ENCODE measurements at regions not wholly inside any gene's neighbourhood (a gene's known extent, or its start where the extent isn't known, plus 50 kb on each side); places are given as distances from the start of the nearest gene placed in this dataset.

- TF ChIP-seq POLR2A (IDR thresholded peaks at IDR 0.05) (no peak), CTCF (IDR thresholded peaks at IDR 0.05) (no peak)
- intact Hi-C loops (cut with DNase I; ENCODE audit: low total_unique reads), result no loop called here
- 56 to 61% methylated on average over 5 of the region's 5 CpGs for WGBS, 2 donors
- H3K4me3 ChIP-seq (ENCODE audit: low read depth, poor library complexity, severe bottlenecking), result no peak overlapping the region
- DNase-seq (ENCODE audit: low spot score in 2 of 2), result no peak
These were observed 183.1 kb upstream of the DDX18 start for GRCh38 chr2:117631152-117631945.

- DNase-seq (ENCODE audit: low spot score in 2 of 2), result no peak
- H3K4me3 ChIP-seq (ENCODE audit: low read depth, poor library complexity, severe bottlenecking), result no peak overlapping the region
- 26 to 38% methylated on average over 4 of the region's 4 CpGs for WGBS, 2 donors
- intact Hi-C loops (cut with DNase I; ENCODE audit: low total_unique reads), result no loop called here
- TF ChIP-seq CTCF (IDR thresholded peaks at IDR 0.05) (no peak), POLR2A (IDR thresholded peaks at IDR 0.05) (no peak)
These were observed 179.0 kb upstream of the DDX18 start for GRCh38 chr2:117635481-117635880.

GRCh38 chr2:117639401-117639800 lies 175.1 kb upstream of the DDX18 start:
- WGBS, 2 donors, result 73 to 74% methylated on average over 1 of the region's 1 CpG
- no peak for TF ChIP-seq POLR2A (IDR thresholded peaks at IDR 0.05)
- TF ChIP-seq CTCF (IDR thresholded peaks at IDR 0.05), result no peak

GRCh38 chr2:117644403-117644802 lies 170.1 kb upstream of the DDX18 start:
- TF ChIP-seq CTCF (IDR thresholded peaks at IDR 0.05) (no peak), POLR2A (IDR thresholded peaks at IDR 0.05) (no peak)
- DNase-seq (ENCODE audit: low spot score in 2 of 2), result no peak
- no peak overlapping the region for H3K4me3 ChIP-seq (ENCODE audit: low read depth, poor library complexity, severe bottlenecking)
- intact Hi-C loops (cut with DNase I; ENCODE audit: low total_unique reads), result no loop called here
- 65 to 71% methylated on average over 3 of the region's 3 CpGs for WGBS, 2 donors

More at GRCh38 chr2:117639401-117639800, 175.1 kb upstream of the DDX18 start:
- intact Hi-C loops (cut with DNase I; ENCODE audit: low total_unique reads), result no loop called here
- no peak for DNase-seq (ENCODE audit: low spot score in 2 of 2)
- no peak overlapping the region for H3K4me3 ChIP-seq (ENCODE audit: low read depth, poor library complexity, severe bottlenecking)

- DNase-seq (ENCODE audit: low spot score in 2 of 2), result no peak
- WGBS, 2 donors, result 70 to 82% methylated on average over 3 of the region's 3 CpGs
- intact Hi-C loops (cut with DNase I; ENCODE audit: low total_unique reads), result no loop called here
- TF ChIP-seq CTCF (IDR thresholded peaks at IDR 0.05) (no peak), POLR2A (IDR thresholded peaks at IDR 0.05) (no peak)
- H3K4me3 ChIP-seq (ENCODE audit: low read depth, poor library complexity, severe bottlenecking), result no peak overlapping the region
These were observed 169.0 kb upstream of the DDX18 start for GRCh38 chr2:117645458-117645857.

GRCh38 chr2:117646099-117646498 lies 168.4 kb upstream of the DDX18 start:
- H3K4me3 ChIP-seq (ENCODE audit: low read depth, poor library complexity, severe bottlenecking), result no peak overlapping the region
- DNase-seq (ENCODE audit: low spot score in 2 of 2), result no peak
- WGBS, 2 donors, result 51 to 69% methylated on average over 1 of the region's 1 CpG
- TF ChIP-seq POLR2A (IDR thresholded peaks at IDR 0.05), result no peak
- TF ChIP-seq CTCF (IDR thresholded peaks at IDR 0.05), result no peak
- intact Hi-C loops (cut with DNase I; ENCODE audit: low total_unique reads), result no loop called here

All from lower leg skin (tissue), 4 donors.